GM12878 (cell line): ENCODE measurements at regions not wholly inside any gene's neighbourhood (a gene's known extent, or its start where the extent isn't known, plus 50 kb on each side); places are given as distances from the start of the nearest gene placed in this dataset.

Experiments used
- ATAC-seq: fragments of 200-7000 bp; cut with Tn5 transposase; 3 replicates; pipeline ENCODE4 v1.9.1; 2020; ENCODE audit warnings: mild to moderate bottlenecking, moderate library complexity
- BruUV-seq: library from RNA; stranded (reverse); fragments of 400-500 nt; replicated peaks from 2 replicates; lab custom pipeline; 2021; lab: Mats Ljungman, UMichigan
- CTCF ChIA-PET: fragments of 300-600 bp; sonication (Branson Sonifier 250); formaldehyde crosslinking; extraction: SDS; loops from one replicate; lab custom pipeline; 2021; ENCODE audit warnings: inconsistent platforms; lab: Yijun Ruan, JAX
- POLR2A ChIA-PET: fragments of 350-600 bp; formaldehyde crosslinking; extraction: SDS; loops from one replicate; lab custom pipeline; 2021; ENCODE audit warnings: inconsistent platforms; lab: Charles Lee
- RAD21 ChIA-PET: fragments of 300-600 bp; sonication (Branson Sonifier 250); formaldehyde crosslinking; loops from one replicate; lab custom pipeline; 2023; ENCODE audit warnings: antibody characterized with exemption; ENCODE audit not compliant: unreplicated experiment; lab: Charles Lee
- SMC1A ChIA-PET: fragments of 300-600 bp; sonication (Branson Sonifier 250); formaldehyde crosslinking; loops from one replicate; lab custom pipeline; 2023; ENCODE audit not compliant: unreplicated experiment, uncharacterized antibody; lab: Charles Lee
- DNase-seq: peaks from one replicate; pipeline ENCODE4 v3.0.0-alpha.2; 2011; ENCODE audit warnings: low read depth, low spot score
- FAIRE-seq: peaks from 3 replicates; lab custom pipeline; 2011; peaks lifted over from hg19 to GRCh38; lab: Jason Lieb, UNC
- H2AFZ ChIP-seq: 2 replicates; pipeline ENCODE4 v1.6.0; 2011; ENCODE audit warnings: low read depth, low read length, control low read depth; ENCODE audit not compliant: control insufficient read depth
- H3K27ac ChIP-seq: 2 replicates; pipeline ENCODE4 v1.5.1; 2011; ENCODE audit warnings: control low read depth; ENCODE audit not compliant: control insufficient read depth, insufficient read depth
- H3K27me3 ChIP-seq, 2 experiments: replicated peaks in 1 of 2; 2 replicates each; pipeline versions ENCODE4 v1.6.0 to v1.6.1; 2011; ENCODE audit warnings: low read length in 1 of 2; ENCODE audit not compliant: control insufficient read depth in 2 of 2, insufficient read depth in 2 of 2
- H3K36me3 ChIP-seq, 2 experiments: 2 replicates each; pipeline ENCODE4 v1.5.1; 2011; ENCODE audit warnings: low read length in 1 of 2; ENCODE audit not compliant: control insufficient read depth in 2 of 2, insufficient read depth in 2 of 2
- H3K4me1 ChIP-seq: 2 replicates; pipeline ENCODE4 v1.6.1; 2011; ENCODE audit warnings: mild to moderate bottlenecking, low read length, moderate library complexity, mixed read lengths; ENCODE audit not compliant: control insufficient read depth, insufficient read depth
- H3K4me2 ChIP-seq: 2 replicates; pipeline ENCODE4 v1.6.0; 2011; ENCODE audit warnings: control low read depth; ENCODE audit not compliant: control insufficient read depth, insufficient read depth
- H3K4me3 ChIP-seq: fragments of 200-600 bp; sonication (generic); 2 replicates; pipeline ENCODE4 v1.5.1; 2016
- H3K79me2 ChIP-seq: 2 replicates; pipeline ENCODE4 v1.6.0; 2011; ENCODE audit warnings: low read length; ENCODE audit not compliant: control insufficient read depth, insufficient read depth
- H3K9ac ChIP-seq: 2 replicates; pipeline ENCODE4 v1.8.0; 2011; ENCODE audit warnings: low read length, control low read depth, mixed read lengths; ENCODE audit not compliant: control insufficient read depth, insufficient read depth
- H3K9me3 ChIP-seq: replicated peaks from 3 replicates; pipeline ENCODE4 v1.5.1; 2011; ENCODE audit warnings: mild to moderate bottlenecking, low read length; ENCODE audit not compliant: control insufficient read depth, insufficient read depth
- H4K20me1 ChIP-seq: 2 replicates; pipeline ENCODE4 v1.6.0; 2011; ENCODE audit not compliant: control insufficient read depth, insufficient read depth
- CHD4 ChIP-seq: fragments of 200-600 bp; sonication (generic); IDR thresholded peaks from 2 replicates; pipeline ENCODE4 v1.6.1; 2016; ENCODE audit warnings: mild to moderate bottlenecking
- FOXM1 ChIP-seq: IDR thresholded peaks from 2 replicates; pipeline ENCODE4 v1.6.1; 2012; ENCODE audit warnings: low read depth, mild to moderate bottlenecking, inconsistent platforms, low read length, moderate library complexity
- HDAC6 ChIP-seq: fragments of 200-600 bp; sonication (generic); IDR thresholded peaks from one replicate; pipeline ENCODE4 v1.8.0; 2017; ENCODE audit warnings: antibody characterized with exemption; ENCODE audit not compliant: unreplicated experiment
- JUND ChIP-seq: IDR thresholded peaks from 2 replicates; pipeline ENCODE4 v1.6.1; 2012; ENCODE audit warnings: low read depth, mild to moderate bottlenecking, low read length, improper control_type of control experiment, moderate library complexity
- POLR2A ChIP-seq: IDR thresholded peaks from 2 replicates; pipeline ENCODE4 v1.6.1; 2011; ENCODE audit warnings: low read depth, mild to moderate bottlenecking, low read length
- RBBP5 ChIP-seq: fragments of 200-600 bp; sonication (generic); conservative IDR thresholded peaks from 2 replicates; pipeline ENCODE4 v1.6.1; 2016
- RFX5 ChIP-seq: IDR thresholded peaks from 2 replicates; pipeline ENCODE4 v1.6.1; 2011; ENCODE audit warnings: low read depth, low read length, improper control_type of control experiment
- SREBF1 ChIP-seq: IDR thresholded peaks from 2 replicates; pipeline ENCODE4 v1.6.1; 2012; ENCODE audit warnings: mild to moderate bottlenecking, low read length
- SRF ChIP-seq, 2 experiments: IDR thresholded peaks; 2 replicates each; pipeline ENCODE4 v1.6.1; 2011; ENCODE audit warnings: low read depth in 2 of 2, low read length in 2 of 2, mild to moderate bottlenecking in 1 of 2, moderate library complexity in 1 of 2
- YY1 ChIP-seq: IDR thresholded peaks from 2 replicates; pipeline ENCODE4 v1.6.1; 2011; ENCODE audit warnings: low read depth, mild to moderate bottlenecking, low read length
- WGBS: methylation state at CpG from one replicate; pipeline ENCODE4 v1.1.6; 2016; ENCODE audit warnings: low lambda C conversion rate; ENCODE audit not compliant: insufficient replicate concordance, insufficient coverage; ENCODE audit errors: missing lambda C conversion rate; 5-methylcytosine and 5-hydroxymethylcytosine counted together
- in situ Hi-C: fragments of 300-500 bp; cut with MboI; formaldehyde crosslinking; loops from 9 replicates; pipeline ENCODE4 v1.14.3; 2018; ENCODE audit warnings: mixed read lengths
- intact Hi-C: fragments of 100-400 bp; cut with micrococcal nuclease; formaldehyde crosslinking; loops from one replicate; pipeline ENCODE4 v1.14.2; 2022; ENCODE audit not compliant: unreplicated experiment
- TF ChIP-seq, protein P1 (sequence below): fragments of 450-650 bp; conservative IDR thresholded peaks from 2 replicates; pipeline ENCODE4 v1.6.1; 2017; ENCODE audit warnings: mild to moderate bottlenecking, moderate library complexity
- TF ChIP-seq, protein P2 (sequence below): fragments of 150-350 bp; IDR thresholded peaks from 2 replicates; pipeline ENCODE4 v1.6.1; 2014; ENCODE audit warnings: mild to moderate bottlenecking, low read depth, low read length
- TF ChIP-seq, protein P3 (sequence below): IDR thresholded peaks from 2 replicates; pipeline ENCODE4 v1.6.1; 2011; ENCODE audit warnings: low read depth, mild to moderate bottlenecking, low read length, moderate library complexity, borderline replicate concordance; ENCODE audit errors: extremely low read depth
- TF ChIP-seq, protein P4 (sequence below): fragments of 450-650 bp; IDR thresholded peaks from 2 replicates; pipeline ENCODE4 v1.6.1; 2017; ENCODE audit warnings: antibody characterized with exemption, mild to moderate bottlenecking, moderate library complexity
- TF ChIP-seq, protein P5 (sequence below): fragments of 450-650 bp; IDR thresholded peaks from 2 replicates; pipeline ENCODE4 v1.6.1; 2016; ENCODE audit warnings: mild to moderate bottlenecking
- TF ChIP-seq, protein P6 (sequence below): fragments of 450-650 bp; IDR thresholded peaks from 2 replicates; pipeline ENCODE4 v1.6.1; 2017; ENCODE audit warnings: low read depth, mild to moderate bottlenecking, moderate library complexity

DNA sequence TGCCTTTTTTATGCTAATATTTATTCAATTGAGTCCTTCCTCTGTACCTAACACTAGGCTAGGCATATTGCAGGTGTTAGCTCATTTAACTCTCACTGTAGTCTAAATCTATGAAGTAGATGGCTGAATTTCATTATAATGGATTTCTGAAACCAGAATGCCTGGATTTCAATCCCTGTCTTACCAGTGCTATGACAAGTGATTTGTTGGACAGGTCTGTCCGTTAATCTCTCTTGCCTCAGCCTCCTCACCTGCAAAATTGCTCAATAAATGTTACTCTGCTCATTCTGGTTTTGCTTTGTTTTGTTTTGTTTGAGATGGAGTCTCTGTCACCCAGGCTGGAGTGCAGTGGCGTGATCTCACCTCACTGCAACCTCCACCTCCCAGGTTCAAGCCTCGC, 146.1 kb upstream of the ADGRL2 start:
- RAD21 ChIA-PET, result interaction anchor here (1.2 kb wide), 1 partner anchor 69 kb away, joined by 3 read pairs; no protein-coding TSS in a partner anchor
- TF ChIP-seq RFX5 (no peak), POLR2A (no peak), HDAC6 (no peak), SREBF1 (no peak), YY1 (no peak), CHD4 (no peak), JUND (no peak), FOXM1 (no peak), RBBP5 (no peak), SRF (IDR thresholded peaks at IDR 0.05; ENCODE audit: low read depth in 2 of 2, low read length in 2 of 2) (no peak)
- TF ChIP-seq, protein P1, sequence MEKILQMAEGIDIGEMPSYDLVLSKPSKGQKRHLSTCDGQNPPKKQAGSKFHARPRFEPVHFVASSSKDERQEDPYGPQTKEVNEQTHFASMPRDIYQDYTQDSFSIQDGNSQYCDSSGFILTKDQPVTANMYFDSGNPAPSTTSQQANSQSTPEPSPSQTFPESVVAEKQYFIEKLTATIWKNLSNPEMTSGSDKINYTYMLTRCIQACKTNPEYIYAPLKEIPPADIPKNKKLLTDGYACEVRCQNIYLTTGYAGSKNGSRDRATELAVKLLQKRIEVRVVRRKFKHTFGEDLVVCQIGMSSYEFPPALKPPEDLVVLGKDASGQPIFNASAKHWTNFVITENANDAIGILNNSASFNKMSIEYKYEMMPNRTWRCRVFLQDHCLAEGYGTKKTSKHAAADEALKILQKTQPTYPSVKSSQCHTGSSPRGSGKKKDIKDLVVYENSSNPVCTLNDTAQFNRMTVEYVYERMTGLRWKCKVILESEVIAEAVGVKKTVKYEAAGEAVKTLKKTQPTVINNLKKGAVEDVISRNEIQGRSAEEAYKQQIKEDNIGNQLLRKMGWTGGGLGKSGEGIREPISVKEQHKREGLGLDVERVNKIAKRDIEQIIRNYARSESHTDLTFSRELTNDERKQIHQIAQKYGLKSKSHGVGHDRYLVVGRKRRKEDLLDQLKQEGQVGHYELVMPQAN, result no peak
- TF ChIP-seq, protein P2, sequence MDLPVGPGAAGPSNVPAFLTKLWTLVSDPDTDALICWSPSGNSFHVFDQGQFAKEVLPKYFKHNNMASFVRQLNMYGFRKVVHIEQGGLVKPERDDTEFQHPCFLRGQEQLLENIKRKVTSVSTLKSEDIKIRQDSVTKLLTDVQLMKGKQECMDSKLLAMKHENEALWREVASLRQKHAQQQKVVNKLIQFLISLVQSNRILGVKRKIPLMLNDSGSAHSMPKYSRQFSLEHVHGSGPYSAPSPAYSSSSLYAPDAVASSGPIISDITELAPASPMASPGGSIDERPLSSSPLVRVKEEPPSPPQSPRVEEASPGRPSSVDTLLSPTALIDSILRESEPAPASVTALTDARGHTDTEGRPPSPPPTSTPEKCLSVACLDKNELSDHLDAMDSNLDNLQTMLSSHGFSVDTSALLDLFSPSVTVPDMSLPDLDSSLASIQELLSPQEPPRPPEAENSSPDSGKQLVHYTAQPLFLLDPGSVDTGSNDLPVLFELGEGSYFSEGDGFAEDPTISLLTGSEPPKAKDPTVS, result no peak
- TF ChIP-seq, protein P3, sequence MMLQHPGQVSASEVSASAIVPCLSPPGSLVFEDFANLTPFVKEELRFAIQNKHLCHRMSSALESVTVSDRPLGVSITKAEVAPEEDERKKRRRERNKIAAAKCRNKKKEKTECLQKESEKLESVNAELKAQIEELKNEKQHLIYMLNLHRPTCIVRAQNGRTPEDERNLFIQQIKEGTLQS, result no peak
- TF ChIP-seq, protein P4, sequence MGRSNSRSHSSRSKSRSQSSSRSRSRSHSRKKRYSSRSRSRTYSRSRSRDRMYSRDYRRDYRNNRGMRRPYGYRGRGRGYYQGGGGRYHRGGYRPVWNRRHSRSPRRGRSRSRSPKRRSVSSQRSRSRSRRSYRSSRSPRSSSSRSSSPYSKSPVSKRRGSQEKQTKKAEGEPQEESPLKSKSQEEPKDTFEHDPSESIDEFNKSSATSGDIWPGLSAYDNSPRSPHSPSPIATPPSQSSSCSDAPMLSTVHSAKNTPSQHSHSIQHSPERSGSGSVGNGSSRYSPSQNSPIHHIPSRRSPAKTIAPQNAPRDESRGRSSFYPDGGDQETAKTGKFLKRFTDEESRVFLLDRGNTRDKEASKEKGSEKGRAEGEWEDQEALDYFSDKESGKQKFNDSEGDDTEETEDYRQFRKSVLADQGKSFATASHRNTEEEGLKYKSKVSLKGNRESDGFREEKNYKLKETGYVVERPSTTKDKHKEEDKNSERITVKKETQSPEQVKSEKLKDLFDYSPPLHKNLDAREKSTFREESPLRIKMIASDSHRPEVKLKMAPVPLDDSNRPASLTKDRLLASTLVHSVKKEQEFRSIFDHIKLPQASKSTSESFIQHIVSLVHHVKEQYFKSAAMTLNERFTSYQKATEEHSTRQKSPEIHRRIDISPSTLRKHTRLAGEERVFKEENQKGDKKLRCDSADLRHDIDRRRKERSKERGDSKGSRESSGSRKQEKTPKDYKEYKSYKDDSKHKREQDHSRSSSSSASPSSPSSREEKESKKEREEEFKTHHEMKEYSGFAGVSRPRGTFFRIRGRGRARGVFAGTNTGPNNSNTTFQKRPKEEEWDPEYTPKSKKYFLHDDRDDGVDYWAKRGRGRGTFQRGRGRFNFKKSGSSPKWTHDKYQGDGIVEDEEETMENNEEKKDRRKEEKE, result no peak
- TF ChIP-seq, protein P5, sequence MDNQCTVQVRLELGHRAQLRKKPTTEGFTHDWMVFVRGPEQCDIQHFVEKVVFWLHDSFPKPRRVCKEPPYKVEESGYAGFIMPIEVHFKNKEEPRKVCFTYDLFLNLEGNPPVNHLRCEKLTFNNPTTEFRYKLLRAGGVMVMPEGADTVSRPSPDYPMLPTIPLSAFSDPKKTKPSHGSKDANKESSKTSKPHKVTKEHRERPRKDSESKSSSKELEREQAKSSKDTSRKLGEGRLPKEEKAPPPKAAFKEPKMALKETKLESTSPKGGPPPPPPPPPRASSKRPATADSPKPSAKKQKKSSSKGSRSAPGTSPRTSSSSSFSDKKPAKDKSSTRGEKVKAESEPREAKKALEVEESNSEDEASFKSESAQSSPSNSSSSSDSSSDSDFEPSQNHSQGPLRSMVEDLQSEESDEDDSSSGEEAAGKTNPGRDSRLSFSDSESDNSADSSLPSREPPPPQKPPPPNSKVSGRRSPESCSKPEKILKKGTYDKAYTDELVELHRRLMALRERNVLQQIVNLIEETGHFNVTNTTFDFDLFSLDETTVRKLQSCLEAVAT, result no peak
- TF ChIP-seq, protein P6, sequence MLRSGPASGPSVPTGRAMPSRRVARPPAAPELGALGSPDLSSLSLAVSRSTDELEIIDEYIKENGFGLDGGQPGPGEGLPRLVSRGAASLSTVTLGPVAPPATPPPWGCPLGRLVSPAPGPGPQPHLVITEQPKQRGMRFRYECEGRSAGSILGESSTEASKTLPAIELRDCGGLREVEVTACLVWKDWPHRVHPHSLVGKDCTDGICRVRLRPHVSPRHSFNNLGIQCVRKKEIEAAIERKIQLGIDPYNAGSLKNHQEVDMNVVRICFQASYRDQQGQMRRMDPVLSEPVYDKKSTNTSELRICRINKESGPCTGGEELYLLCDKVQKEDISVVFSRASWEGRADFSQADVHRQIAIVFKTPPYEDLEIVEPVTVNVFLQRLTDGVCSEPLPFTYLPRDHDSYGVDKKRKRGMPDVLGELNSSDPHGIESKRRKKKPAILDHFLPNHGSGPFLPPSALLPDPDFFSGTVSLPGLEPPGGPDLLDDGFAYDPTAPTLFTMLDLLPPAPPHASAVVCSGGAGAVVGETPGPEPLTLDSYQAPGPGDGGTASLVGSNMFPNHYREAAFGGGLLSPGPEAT, result no peak

More for the DNA sequence above, 146.1 kb upstream of the ADGRL2 start:
- H3K9me3 ChIP-seq, result no peaks in the 10 kb centered on the region
- FAIRE-seq, result no peak
- H4K20me1 ChIP-seq, result no peaks in the 10 kb centered on the region
- ATAC-seq, result no peak
- no peak for DNase-seq
- no peak overlapping the region for H3K4me2 ChIP-seq
- intact Hi-C loops, result no loop called here
- ChIA-PET SMC1A (interaction anchor here (1.0 kb wide), 1 partner anchor 9 kb away, joined by 3 read pairs; no protein-coding TSS in a partner anchor), POLR2A (no interaction called here), CTCF (interaction anchor here (0.8 to 0.9 kb wide), 2 partner anchors 105 to 130 kb away, joined by 3 read pairs; no protein-coding TSS in a partner anchor)
- no peaks in the 10 kb centered on the region for H3K4me1 ChIP-seq
- 16% methylated on average over 3 of the region's 3 CpGs for WGBS
- BruUV-seq, result no TSS peak
- no peaks in the 10 kb centered on the region for H3K36me3 ChIP-seq
- no peak overlapping the region for H3K27ac ChIP-seq
- H3K79me2 ChIP-seq, result no peaks in the 10 kb centered on the region
- H2AFZ ChIP-seq, result no peak overlapping the region
- H3K4me3 ChIP-seq, result no peak overlapping the region
- in situ Hi-C loops, result no loop called here
- H3K27me3 ChIP-seq, result no peaks in the 10 kb centered on the region
- H3K9ac ChIP-seq, result no peak overlapping the region
